OCI-LY3 (cell line): ENCODE measurements at regions not wholly inside any gene's neighbourhood (a gene's known extent, or its start where the extent isn't known, plus 50 kb on each side); places are given as distances from the start of the nearest gene placed in this dataset.
A peak's percentile ranks its signal among the peaks of the same experiment; 100 is the strongest.

Experiments
- H2AFZ ChIP-seq: fragments of 200-600, 300-600 bp; shearing (Covaris generic); 2 replicates; pipeline ENCODE4 v1.6.0; 2014; ENCODE audit warnings: antibody characterized with exemption, low read depth, low read length
- H3K27ac ChIP-seq: fragments of 200-600, 300-600 bp; sonication (generic); 2 replicates; pipeline ENCODE4 v1.5.1; 2014; ENCODE audit warnings: mild to moderate bottlenecking, low read length, moderate library complexity, mixed read lengths
- H3K27me3 ChIP-seq: fragments of 200-600, 300-600 bp; sonication (generic); 2 replicates; pipeline ENCODE4 v1.6.1; 2014; ENCODE audit warnings: low read depth, low read length, mixed read lengths
- H3K36me3 ChIP-seq: fragments of 200-600, 300-600 bp; sonication (generic); replicated peaks from 2 replicates; pipeline ENCODE3; 2014; ENCODE audit warnings: low read depth, low read length, mixed read lengths
- H3K4me1 ChIP-seq: fragments of 300-600, 200-600 bp; sonication (generic); 2 replicates; pipeline ENCODE4 v1.6.1; 2014; ENCODE audit warnings: low read length, mixed read lengths
- H3K4me2 ChIP-seq: fragments of 200-600, 300-600 bp; sonication (generic); 2 replicates; pipeline ENCODE4 v1.6.1; 2014; ENCODE audit warnings: low read length, mixed read lengths
- H3K4me3 ChIP-seq: fragments of 300-600, 200-600 bp; sonication (generic); 2 replicates; pipeline ENCODE4 v1.5.1; 2014; ENCODE audit warnings: antibody characterized with exemption, mild to moderate bottlenecking, low read length, moderate library complexity
- H3K79me2 ChIP-seq: fragments of 300-600, 200-600 bp; shearing (Covaris generic); 2 replicates; pipeline ENCODE4 v1.6.1; 2014; ENCODE audit warnings: mild to moderate bottlenecking, low read length, mixed read lengths
- H3K9ac ChIP-seq: fragments of 300-600, 200-600 bp; shearing (Covaris generic); 2 replicates; pipeline ENCODE4 v1.6.0; 2014; ENCODE audit warnings: mild to moderate bottlenecking, low read length, moderate library complexity
- H3K9me3 ChIP-seq: fragments of 200-600, 300-600 bp; shearing (Covaris generic); 2 replicates; pipeline ENCODE4 v1.6.1; 2014; ENCODE audit warnings: low read length, mixed read lengths; ENCODE audit not compliant: insufficient read depth
- H4K20me1 ChIP-seq: fragments of 200-600, 300-600 bp; sonication (generic); 2 replicates; pipeline ENCODE4 v1.6.1; 2016; ENCODE audit warnings: low read length, mixed read lengths; ENCODE audit not compliant: insufficient read depth
- EZH2phosphoT487 ChIP-seq: fragments of 200-600 bp; shearing (Covaris generic); IDR thresholded peaks from 2 replicates; pipeline ENCODE4 v1.6.1; 2018; ENCODE audit warnings: antibody characterized with exemption, mixed run types, low read depth
- TF ChIP-seq, protein P1 (sequence below): fragments of 200-600, 300-600 bp; sonication (generic); IDR thresholded peaks from 2 replicates; pipeline ENCODE4 v1.5.1; 2014; ENCODE audit warnings: antibody characterized with exemption, low read length, low read depth

DNA sequence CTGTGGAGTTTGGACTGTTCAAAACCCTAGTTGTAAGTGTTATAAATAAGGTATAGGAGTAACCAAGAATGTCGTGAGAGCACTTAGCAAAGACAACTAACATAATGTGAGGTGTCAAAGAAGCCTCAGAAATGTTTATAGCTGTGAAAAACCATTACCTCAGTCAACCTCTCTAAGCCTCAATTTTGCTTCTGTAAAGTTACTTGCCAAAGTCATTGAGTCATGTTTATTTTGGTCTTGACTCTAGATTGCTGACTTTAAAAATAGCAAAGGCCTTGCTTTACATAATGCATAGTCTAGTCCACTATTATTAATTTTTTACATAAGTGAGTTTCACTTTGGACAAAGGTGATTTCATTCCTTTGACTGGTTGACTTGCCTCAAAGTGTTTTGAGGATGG, 257.6 kb upstream of the CXXC4 start:
- Histone ChIP-seq H3K9me3 (no peaks in the 10 kb centered on the region), H3K4me3 (no peak overlapping the region), H3K79me2 (no peaks in the 10 kb centered on the region), H3K9ac (no peak overlapping the region), H3K4me1 (peaks cover 21% of the 10 kb centered on the region), H3K36me3 (no peaks in the 10 kb centered on the region), H3K27me3 (no peaks in the 10 kb centered on the region), H3K27ac (no peak overlapping the region), H2AFZ (no peak overlapping the region), H3K4me2 (no peak overlapping the region), H4K20me1 (no peaks in the 10 kb centered on the region)
- TF ChIP-seq EZH2phosphoT487: no peak

DNA sequence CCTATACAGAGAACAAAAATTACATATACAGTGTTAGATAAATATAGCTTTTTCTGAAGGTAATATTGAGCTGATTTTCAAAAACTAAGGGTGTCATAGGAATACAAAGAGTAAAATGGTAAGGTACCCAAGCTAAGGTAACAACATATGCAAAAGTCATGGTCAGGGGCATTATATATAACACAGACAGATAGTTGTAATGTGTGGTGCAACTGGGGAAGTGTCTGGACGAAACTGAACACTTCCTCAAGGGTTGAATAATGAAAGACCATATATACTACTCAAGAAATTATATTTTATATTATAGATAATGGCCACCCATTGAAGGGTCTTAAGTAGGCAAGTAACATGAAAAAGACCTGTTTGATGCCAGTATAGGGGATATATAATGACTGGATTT, 262.1 kb upstream of the CXXC4 start:
- peak overlapping the region; percentile 11; the same call in 1 of the 2 replicates for H3K4me2 ChIP-seq
- no peak overlapping the region for H3K4me3 ChIP-seq
- TF ChIP-seq EZH2phosphoT487: no peak
- TF ChIP-seq, protein P1, sequence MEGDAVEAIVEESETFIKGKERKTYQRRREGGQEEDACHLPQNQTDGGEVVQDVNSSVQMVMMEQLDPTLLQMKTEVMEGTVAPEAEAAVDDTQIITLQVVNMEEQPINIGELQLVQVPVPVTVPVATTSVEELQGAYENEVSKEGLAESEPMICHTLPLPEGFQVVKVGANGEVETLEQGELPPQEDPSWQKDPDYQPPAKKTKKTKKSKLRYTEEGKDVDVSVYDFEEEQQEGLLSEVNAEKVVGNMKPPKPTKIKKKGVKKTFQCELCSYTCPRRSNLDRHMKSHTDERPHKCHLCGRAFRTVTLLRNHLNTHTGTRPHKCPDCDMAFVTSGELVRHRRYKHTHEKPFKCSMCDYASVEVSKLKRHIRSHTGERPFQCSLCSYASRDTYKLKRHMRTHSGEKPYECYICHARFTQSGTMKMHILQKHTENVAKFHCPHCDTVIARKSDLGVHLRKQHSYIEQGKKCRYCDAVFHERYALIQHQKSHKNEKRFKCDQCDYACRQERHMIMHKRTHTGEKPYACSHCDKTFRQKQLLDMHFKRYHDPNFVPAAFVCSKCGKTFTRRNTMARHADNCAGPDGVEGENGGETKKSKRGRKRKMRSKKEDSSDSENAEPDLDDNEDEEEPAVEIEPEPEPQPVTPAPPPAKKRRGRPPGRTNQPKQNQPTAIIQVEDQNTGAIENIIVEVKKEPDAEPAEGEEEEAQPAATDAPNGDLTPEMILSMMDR: no peak
- no peaks in the 10 kb centered on the region for H3K9me3 ChIP-seq
- no peak overlapping the region for H3K9ac ChIP-seq
- H4K20me1 ChIP-seq: no peaks in the 10 kb centered on the region
- no peak overlapping the region for H3K27ac ChIP-seq
- no peak overlapping the region for H2AFZ ChIP-seq
- H3K36me3 ChIP-seq: no peaks in the 10 kb centered on the region
- no peaks in the 10 kb centered on the region for H3K27me3 ChIP-seq
- H3K79me2 ChIP-seq: no peaks in the 10 kb centered on the region
- H3K4me1 ChIP-seq: peaks cover 8% of the 10 kb centered on the region

DNA sequence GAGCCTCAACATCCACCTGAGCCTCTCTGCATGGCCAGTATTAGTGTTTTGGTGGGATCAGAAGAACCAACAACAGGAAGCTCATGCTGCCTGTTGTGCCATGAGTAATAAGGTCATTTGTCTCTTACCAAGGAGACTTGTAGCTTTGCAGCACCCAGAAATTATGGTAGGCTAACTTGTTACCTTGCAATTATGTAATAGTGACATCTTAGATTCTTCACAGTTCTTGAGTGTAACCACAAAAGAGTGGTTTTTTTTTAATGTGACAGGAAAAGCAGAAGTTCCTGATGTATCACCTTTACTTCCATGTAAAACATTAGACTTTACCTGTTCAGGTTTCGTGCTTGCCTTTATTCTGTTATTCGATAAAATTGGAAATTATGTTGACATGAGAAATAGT, 263.9 kb upstream of the CXXC4 start:
- Histone ChIP-seq H4K20me1 (no peaks in the 10 kb centered on the region), H2AFZ (no peak overlapping the region), H3K9ac (no peak overlapping the region), H3K27me3 (no peaks in the 10 kb centered on the region), H3K27ac (no peak overlapping the region), H3K4me1 (peaks cover 8% of the 10 kb centered on the region), H3K4me3 (no peak overlapping the region), H3K4me2 (no peak overlapping the region), H3K79me2 (no peaks in the 10 kb centered on the region), H3K36me3 (no peaks in the 10 kb centered on the region), H3K9me3 (no peaks in the 10 kb centered on the region)
- TF ChIP-seq EZH2phosphoT487: no peak
- TF ChIP-seq, protein P1: no peak

DNA sequence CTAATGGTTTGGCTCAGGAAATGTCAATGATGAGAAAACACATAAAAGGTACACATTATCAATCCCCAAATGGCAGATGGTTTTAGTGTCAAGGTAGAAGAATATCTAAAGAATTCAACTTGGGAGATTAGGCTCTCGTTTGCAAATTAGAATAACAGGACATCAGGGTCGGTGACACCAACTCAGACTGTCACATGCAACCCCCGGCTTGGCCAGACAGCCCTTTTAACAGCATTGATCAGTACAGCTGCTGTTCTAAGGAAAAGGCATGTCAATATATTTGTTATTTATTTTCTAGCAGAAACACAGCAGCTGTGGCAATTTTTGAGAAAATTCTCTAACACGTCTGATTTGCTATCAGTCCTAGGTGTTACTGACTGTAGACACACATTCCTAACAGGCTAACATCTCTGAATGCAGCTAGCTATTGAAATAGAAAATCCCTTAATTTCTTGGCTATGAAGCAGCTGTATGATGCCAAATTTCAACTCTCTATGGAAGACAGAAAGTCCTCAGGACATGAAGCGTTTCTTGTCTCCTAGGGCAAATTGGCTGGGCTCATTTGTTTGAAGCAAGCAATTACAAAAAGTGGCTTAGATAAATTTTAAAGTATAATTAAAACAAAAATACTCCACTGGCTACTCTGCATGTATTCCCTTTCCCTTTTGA, 269.0 kb upstream of the CXXC4 start:
- Histone ChIP-seq H3K4me3 (no peak overlapping the region), H2AFZ (no peak overlapping the region), H4K20me1 (no peaks in the 10 kb centered on the region), H3K27ac (no peak overlapping the region), H3K36me3 (no peaks in the 10 kb centered on the region), H3K79me2 (no peaks in the 10 kb centered on the region), H3K27me3 (no peaks in the 10 kb centered on the region), H3K4me2 (no peak overlapping the region), H3K9ac (no peak overlapping the region), H3K9me3 (no peaks in the 10 kb centered on the region), H3K4me1 (no peaks in the 10 kb centered on the region)
- TF ChIP-seq, protein P1: no peak
- no peak for TF ChIP-seq EZH2phosphoT487
